Upper lobe of left lung (tissue), 4 donors: ENCODE measurements at regions not wholly inside any gene's neighbourhood (a gene's known extent, or its start where the extent isn't known, plus 50 kb on each side); places are given as distances from the start of the nearest gene placed in this dataset.

Source experiments
- POLR2A ChIP-seq, 4 donors: fragments of 450-650 bp; IDR thresholded peaks; one replicate each; pipeline ENCODE4 v1.5.1; 2016 to 2017; ENCODE audit warnings: antibody characterized with exemption in 4 of 4, mild to moderate bottlenecking in 2 of 4
- TF ChIP-seq, protein P1 (sequence below), 6 experiments: fragments of 450-650 bp in 4 of 6; fragments of 200-600 bp in 2 of 6; sonication (generic) in 2 of 6; IDR thresholded peaks; one replicate each; pipeline ENCODE4 v1.5.1; 2016 to 2019; ENCODE audit warnings: antibody characterized with exemption in 6 of 6

DNA sequence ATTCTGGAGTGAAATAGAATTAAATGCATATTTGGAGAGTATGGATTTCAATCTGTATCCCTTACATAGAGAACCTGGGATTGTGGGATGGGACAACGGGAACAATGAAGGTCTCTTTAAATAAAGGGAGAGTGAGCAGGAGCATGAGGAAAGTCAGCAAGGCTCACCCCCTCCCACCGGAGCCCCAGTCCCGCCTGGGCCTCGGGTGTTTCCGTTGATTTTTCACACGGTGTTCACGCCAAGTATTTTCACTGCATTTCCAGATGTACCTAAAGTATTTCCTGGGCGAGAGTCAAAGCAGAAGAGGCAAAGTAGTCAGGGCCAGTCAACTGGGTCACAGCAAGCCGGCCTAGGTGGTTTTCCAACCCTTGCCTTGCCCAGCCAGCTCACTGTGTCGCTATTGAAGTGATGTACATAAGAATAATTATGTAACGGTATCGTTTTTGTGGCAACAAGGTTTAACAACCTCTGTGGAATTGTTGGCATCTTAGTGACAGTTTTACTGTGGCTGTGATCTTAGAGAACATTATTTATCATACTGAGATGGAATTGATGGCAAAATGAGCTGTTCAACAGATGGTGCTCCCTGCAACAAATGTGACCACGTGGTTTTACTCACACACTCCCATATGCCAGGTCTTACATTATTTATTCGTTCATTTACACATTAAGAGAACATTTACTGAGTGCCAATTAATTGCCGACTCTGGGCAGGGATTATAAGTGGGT lies 177.3 kb downstream of the ADAMTS15 start:
- TF ChIP-seq, protein P1, sequence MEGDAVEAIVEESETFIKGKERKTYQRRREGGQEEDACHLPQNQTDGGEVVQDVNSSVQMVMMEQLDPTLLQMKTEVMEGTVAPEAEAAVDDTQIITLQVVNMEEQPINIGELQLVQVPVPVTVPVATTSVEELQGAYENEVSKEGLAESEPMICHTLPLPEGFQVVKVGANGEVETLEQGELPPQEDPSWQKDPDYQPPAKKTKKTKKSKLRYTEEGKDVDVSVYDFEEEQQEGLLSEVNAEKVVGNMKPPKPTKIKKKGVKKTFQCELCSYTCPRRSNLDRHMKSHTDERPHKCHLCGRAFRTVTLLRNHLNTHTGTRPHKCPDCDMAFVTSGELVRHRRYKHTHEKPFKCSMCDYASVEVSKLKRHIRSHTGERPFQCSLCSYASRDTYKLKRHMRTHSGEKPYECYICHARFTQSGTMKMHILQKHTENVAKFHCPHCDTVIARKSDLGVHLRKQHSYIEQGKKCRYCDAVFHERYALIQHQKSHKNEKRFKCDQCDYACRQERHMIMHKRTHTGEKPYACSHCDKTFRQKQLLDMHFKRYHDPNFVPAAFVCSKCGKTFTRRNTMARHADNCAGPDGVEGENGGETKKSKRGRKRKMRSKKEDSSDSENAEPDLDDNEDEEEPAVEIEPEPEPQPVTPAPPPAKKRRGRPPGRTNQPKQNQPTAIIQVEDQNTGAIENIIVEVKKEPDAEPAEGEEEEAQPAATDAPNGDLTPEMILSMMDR (IDR thresholded peaks at IDR 0.05), result no peak
- no peak for TF ChIP-seq POLR2A (IDR thresholded peaks at IDR 0.05)
